ENCODE measurements at regions not wholly inside any gene's neighbourhood (a gene's known extent, or its start where the extent isn't known, plus 50 kb on each side); places are given as distances from the start of the nearest gene placed in this dataset.

GRCh38 chr15:60214201-60214600, 183.6 kb downstream of the ANXA2 start:
- no peaks in the 10 kb centered on the region for H3K9me3 ChIP-seq
- no peaks in the 10 kb centered on the region for H3K27me3 ChIP-seq (replicated peaks; ENCODE audit: insufficient read depth)
- no peak overlapping the region for H3K4me3 ChIP-seq
- ATAC-seq (ENCODE audit: insufficient number of reproducible peaks, low FRiP score, low read depth) = no peak
- no peaks in the 10 kb centered on the region for H3K4me1 ChIP-seq (ENCODE audit: control insufficient read depth in 1 of 2, low read depth in 2 of 2)
- no peak for DNase-seq (ENCODE audit: low spot score)
- no peaks in the 10 kb centered on the region for H3K36me3 ChIP-seq
- no peak overlapping the region for H3K27ac ChIP-seq
- TF ChIP-seq CTCF (IDR thresholded peaks at IDR 0.05) = no peak

- ATAC-seq (ENCODE audit: insufficient number of reproducible peaks, low FRiP score, low read depth) (no peak), DNase-seq (ENCODE audit: low spot score) (no peak)
- Histone ChIP-seq H3K9me3 (no peaks in the 10 kb centered on the region), H3K27ac (no peak overlapping the region), H3K36me3 (no peaks in the 10 kb centered on the region), H3K4me3 (no peak overlapping the region), H3K27me3 (replicated peaks; ENCODE audit: insufficient read depth) (no peaks in the 10 kb centered on the region), H3K4me1 (ENCODE audit: control insufficient read depth in 1 of 2, low read depth in 2 of 2) (no peaks in the 10 kb centered on the region)
- TF ChIP-seq CTCF (IDR thresholded peaks at IDR 0.05) = no peak
Observed at GRCh38 chr15:60215225-60215963, 182.4 kb downstream of the ANXA2 start.

- no peak for ATAC-seq (ENCODE audit: insufficient number of reproducible peaks, low FRiP score, low read depth)
- no peak for TF ChIP-seq CTCF (IDR thresholded peaks at IDR 0.05)
- DNase-seq (ENCODE audit: low spot score) = no peak
Observed at GRCh38 chr15:60217161-60217560, 180.6 kb downstream of the ANXA2 start.

GRCh38 chr15:60218256-60218655, 179.5 kb downstream of the ANXA2 start:
- Histone ChIP-seq H3K4me1 (ENCODE audit: control insufficient read depth in 1 of 2, low read depth in 2 of 2) (no peaks in the 10 kb centered on the region), H3K27ac (no peak overlapping the region), H3K36me3 (no peaks in the 10 kb centered on the region), H3K9me3 (no peaks in the 10 kb centered on the region), H3K27me3 (replicated peaks; ENCODE audit: insufficient read depth) (no peaks in the 10 kb centered on the region), H3K4me3 (no peak overlapping the region)
- no peak for TF ChIP-seq CTCF (IDR thresholded peaks at IDR 0.05)
- DNase-seq (ENCODE audit: low spot score) = no peak
- ATAC-seq (ENCODE audit: insufficient number of reproducible peaks, low FRiP score, low read depth) = no peak

More at GRCh38 chr15:60217161-60217560, 180.6 kb downstream of the ANXA2 start:
- H3K9me3 ChIP-seq = no peaks in the 10 kb centered on the region
- no peak overlapping the region for H3K27ac ChIP-seq
- no peak overlapping the region for H3K4me3 ChIP-seq
- no peaks in the 10 kb centered on the region for H3K4me1 ChIP-seq (ENCODE audit: control insufficient read depth in 1 of 2, low read depth in 2 of 2)
- no peaks in the 10 kb centered on the region for H3K27me3 ChIP-seq (replicated peaks; ENCODE audit: insufficient read depth)
- no peaks in the 10 kb centered on the region for H3K36me3 ChIP-seq

GRCh38 chr15:60219866-60220265, 177.9 kb downstream of the ANXA2 start:
- Histone ChIP-seq H3K4me1 (ENCODE audit: control insufficient read depth in 1 of 2, low read depth in 2 of 2) (no peaks in the 10 kb centered on the region), H3K27ac (no peak overlapping the region), H3K9me3 (no peaks in the 10 kb centered on the region), H3K4me3 (no peak overlapping the region), H3K36me3 (no peaks in the 10 kb centered on the region), H3K27me3 (replicated peaks; ENCODE audit: insufficient read depth) (no peaks in the 10 kb centered on the region)
- no peak for TF ChIP-seq CTCF (IDR thresholded peaks at IDR 0.05)
- DNase-seq (ENCODE audit: low spot score) = no peak
- no peak for ATAC-seq (ENCODE audit: insufficient number of reproducible peaks, low FRiP score, low read depth)
